GM18502 (cell line): ENCODE measurements at regions not wholly inside any gene's neighbourhood (a gene's known extent, or its start where the extent isn't known, plus 50 kb on each side); places are given as distances from the start of the nearest gene placed in this dataset.

Source experiments
- ATAC-seq: cut with Tn5 transposase; IDR thresholded peaks from one replicate; pipeline ENCODE4 v1.9.1; 2021; ENCODE audit warnings: mild to moderate bottlenecking; ENCODE audit not compliant: unreplicated experiment, poor library complexity

DNA sequence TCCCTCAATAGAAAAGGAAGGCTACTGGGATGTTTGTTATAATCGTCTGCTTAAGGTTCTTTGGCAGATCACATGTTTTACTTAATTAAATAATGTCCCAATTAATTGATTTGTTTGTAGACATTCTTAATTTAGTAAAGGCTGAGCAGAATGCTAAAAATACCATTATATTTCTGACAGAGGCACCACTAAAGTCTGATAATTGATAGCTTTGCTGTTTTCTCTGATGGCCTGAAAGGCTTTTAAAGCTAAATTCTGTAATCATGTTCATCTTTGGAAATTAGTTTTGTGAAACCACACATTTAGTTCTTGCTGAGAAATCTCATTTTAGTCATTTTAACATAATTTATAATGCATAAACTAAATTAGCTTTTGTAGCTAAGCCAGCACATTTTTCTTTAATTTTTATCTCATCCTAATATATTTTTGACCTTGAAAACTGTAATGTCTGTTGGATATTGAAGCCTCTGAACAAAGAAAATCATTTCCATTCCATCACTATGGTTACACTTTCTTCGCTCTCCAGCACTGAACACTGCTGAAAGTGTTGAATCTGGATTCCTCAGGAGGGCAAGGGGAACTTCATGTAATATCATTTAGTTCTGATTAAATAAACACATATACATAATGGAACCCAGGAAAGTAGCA lies 329.4 kb downstream of the ELAVL2 start:
- no peak for ATAC-seq

DNA sequence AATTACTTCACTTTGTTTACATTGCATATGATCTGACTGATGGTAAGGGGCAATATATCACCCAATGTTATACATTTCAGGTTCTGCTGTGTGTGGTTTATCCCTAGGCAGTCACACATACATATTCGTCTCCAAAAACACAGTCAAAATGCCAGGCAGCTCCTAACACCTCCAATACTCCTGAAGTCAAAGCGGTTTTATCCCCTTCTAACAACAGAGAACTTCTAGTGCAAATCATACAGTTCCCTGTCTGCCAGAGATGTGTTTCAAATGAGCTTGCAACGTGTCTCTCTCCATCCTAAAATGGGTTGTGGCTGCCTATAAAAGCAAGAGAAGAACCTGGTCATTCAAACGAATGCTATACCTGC lies 328.9 kb downstream of the ELAVL2 start:
- ATAC-seq = no peak

DNA sequence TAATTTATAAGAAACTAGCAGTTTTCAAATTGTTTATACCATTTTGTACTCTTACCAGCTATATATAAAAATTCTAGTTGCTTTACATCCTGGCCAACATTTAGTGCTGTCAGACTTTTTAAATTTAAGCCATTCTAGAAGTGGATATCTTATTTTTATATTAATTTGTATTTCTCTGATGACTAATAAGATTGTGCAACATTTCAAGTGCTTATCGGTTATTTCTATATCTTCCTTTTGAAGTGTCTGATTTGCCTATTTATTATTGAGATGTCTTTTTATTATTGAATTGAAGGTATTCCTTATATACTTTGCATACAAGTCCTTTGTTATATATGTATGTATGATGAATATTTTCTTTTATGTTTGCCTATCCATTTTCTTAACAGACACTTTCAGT lies 324.0 kb downstream of the ELAVL2 start:
- no peak for ATAC-seq

DNA sequence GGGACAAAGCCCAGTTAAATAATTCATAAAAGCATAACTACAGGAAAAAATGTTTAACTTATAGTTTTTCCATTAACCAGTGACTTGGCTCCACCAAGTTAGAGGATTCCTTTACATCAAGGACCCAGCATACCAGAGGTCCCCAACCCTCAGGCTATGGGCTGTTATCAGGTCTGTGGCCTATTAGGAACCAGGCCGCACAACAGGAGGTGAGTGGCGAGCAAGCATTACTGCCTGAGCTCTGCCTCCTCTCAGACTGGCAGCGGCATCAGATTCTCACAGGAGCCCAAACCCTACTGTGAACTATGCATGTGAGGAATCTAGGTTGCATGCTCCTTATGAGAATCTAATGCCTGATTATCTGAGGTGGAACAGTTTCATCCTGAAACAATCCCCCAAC lies 303.1 kb downstream of the ELAVL2 start:
- no peak for ATAC-seq

DNA sequence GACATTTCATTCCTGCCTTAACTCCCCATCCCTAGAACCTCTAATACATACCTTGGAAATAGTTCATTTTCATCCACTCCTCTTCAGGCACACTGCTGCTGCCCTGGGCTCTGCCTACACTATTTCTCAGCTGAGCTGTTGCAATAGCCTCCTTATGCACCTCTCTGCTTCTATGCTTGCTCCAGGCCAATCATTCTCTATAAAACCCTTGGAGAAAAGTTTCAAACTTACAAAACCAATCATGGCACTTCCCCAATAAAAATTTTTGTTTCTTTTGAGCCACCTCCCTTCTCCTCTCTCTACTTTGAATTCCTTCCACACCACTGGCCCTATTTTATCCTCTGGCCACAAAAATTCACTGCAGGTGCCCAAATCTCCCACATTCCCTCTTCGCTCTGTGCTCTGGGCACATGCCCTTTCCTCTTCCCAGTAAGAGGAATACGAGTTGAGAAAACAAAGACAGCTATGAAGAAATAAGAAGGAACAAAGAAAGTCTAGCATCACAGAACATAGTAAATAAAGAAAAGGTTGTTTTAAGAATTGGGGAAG lies 301.4 kb downstream of the ELAVL2 start:
- no peak for ATAC-seq

DNA sequence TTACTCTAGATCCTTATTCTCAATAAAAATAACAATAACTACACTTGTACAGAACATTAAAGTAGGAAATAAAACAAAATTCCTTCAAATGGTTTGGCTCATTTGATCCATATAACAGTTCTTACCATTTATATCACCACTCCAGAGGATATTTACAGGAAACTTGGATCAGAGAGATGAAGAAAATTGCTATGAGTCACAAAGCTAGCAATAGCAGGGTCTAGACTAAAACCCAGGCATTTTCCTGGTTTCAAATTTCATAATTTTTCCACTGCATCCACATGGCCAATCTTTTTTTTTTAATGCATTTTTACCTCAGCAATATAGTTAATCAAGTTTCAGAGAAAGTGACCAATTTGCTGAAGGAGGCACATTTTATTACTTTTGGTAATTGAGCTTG lies 299.2 kb downstream of the ELAVL2 start:
- ATAC-seq = no peak

DNA sequence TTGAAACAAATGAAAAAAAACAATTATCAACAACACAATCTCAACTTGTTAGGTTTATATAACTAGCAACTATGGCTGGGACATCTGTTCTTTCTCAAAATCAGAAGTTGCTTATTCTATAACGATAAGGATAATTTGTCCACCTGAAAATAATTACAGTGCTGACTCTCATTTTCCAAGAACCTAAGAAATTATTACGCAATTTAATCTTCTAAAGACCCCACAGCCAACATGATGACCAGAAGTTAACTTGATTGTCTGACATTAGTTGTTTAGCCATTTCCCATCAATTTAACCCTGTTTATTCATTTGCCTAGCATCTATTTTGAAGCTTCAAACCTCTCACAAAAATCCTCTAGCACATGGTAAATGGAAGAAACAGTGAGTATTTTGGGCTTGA lies 293.8 kb downstream of the ELAVL2 start:
- no peak for ATAC-seq

DNA sequence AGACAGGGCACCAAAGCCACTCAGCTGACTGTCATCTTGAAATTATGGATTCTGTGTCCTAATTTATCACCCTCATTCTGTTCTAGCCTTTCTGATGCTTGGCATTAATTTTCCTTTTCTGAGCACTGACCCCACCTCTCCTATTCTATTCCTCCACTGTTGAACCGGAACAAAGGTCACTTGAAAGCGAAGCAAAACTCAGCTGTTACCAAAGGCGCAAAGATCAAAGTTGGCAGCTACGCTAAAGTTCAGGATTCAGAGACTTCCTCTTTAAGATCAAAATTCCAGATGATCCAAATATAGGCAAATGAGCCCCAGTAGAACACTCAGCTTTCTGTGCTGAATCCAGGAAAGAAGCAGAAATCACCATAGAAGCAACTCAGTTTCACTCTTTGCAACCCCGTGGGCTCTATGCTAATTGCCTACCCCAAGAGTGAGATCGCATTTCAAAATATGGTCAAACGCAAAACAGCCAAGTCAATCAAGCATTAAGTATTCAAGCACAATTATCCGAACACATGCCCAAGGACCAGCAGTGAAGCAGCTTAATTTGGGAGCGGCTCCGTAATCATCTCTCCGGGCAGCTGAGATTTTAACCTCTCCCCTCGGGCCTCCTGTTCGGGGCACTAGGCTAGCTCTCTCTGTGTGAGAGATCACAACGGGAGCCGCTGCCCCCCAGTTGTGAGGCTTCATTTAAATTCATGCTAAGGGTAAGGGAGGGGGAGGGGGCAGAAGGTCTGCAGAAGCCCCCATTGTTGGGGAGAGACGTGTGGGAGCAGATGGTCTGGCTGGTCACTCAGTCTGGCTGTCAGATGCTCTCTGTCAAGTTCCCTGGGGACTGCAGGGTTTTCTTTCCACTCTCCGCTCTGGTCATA lies 288.6 kb downstream of the ELAVL2 start:
- ATAC-seq = no peak

DNA sequence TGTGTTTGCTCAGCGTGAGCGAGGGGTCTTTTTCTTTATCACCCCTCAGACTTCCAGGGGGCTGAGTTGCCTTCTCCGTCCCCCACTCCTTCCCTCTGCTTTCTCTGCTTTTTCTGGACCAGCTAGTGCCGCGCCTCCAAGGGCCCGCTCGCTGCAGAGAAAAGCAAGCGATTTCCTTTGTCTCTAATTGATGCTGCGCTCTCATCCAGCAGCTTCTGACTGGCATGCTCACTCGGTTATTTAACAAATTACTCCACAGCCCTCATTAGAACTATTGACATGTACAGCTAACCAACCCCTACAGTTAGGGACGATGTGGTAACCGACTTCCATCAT lies 288.0 kb downstream of the ELAVL2 start:
- no peak for ATAC-seq

DNA sequence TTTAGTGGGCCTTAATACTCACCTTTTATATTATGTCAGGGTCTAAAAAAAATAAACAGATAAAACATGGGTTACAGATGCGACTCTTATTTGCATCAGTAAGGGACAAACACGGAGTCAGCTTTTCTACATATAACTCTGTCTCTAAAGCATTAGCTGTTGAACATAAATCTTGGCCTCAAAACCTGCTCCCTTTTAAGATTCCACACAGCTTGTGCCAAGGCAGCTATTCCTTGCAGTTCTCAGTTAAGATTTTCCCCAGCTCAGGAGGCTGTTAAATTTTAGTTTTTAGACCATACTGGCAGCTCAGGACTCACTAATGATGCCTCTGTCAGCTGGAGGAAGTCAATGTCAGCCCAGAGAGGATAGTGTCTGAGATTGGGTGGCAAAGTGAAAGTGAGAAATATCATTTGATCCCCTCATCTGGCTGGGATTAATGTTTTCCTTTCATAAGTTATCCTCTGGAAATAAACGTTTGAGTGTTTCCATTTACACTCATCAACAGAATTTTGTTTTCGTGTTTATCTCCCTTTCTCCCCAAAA lies 287.5 kb downstream of the ELAVL2 start:
- no peak for ATAC-seq

DNA sequence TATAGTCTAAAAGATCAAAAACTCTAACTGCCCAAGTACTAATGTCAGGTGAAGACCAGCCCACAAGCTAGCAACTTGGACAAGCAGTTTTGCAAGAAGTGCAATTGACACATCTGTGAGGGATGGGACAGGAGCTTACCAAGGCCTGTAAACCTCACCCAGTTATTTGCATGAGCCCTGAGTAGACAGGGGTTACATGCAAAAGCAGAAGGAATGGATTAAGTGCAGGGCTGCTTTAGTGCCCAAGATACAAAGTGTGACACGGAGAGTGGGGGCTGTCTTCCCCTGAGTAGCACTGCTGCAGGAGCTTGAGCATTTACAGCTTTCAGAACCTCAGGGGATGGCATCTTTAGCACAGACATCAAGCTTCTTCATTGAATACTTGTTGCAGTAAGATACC lies 286.7 kb downstream of the ELAVL2 start:
- no peak for ATAC-seq

DNA sequence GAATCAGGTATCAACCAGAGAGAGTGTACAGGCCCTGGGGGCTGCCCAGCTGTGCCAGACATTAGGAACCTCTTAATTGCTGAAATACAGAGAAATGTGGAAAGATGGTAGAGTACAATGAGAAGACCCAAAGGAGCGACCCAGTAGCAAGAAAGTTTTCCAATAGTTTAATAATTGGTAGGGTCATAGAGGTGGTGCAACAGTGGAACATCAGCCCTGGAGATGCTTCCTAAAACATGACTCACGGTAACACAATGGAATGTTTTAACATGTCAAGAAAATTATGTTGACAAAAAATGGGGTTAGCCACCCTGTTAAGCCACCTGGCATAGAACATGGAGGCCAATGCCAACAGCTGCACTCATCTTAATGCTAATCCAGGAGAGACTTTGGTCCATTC lies 284.1 kb downstream of the ELAVL2 start:
- no peak for ATAC-seq

DNA sequence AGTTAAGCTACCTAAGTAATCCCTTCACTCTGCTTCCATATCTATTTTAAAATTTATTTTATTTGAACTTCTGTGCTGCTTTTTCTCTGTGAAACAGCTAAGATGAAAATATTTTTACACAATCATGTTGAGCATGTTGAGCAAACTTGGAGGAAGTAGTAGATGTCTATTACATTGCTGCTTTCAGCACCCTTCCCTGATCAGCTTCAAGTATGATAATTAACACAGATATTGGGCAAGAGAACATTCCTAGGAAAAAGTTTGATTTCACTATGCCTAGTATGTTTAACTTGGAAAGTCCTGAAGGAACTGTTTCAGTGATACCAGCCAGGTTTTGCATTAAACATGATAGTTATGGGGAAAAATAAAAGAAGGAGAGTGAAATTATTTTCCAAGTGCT lies 283.6 kb downstream of the ELAVL2 start:
- no peak for ATAC-seq

DNA sequence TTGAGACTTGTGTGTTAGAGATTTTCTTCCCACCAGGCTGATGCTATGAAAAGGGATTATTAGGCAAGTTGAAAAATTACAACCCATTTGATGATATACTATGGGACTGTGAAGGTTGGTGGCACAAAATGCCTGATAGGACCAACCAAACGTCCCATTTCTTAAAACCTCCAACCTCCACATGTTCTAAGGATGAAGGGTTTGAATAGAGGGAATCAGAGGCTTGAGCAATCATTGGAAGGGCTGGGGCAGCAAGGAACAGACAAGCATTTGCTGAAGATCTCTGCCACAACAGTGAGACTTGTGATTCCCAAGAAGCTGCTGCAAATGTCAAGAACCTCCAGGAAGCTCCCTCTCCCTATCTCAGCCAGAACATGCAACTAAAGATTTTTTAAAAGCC lies 283.1 kb downstream of the ELAVL2 start:
- no peak for ATAC-seq

DNA sequence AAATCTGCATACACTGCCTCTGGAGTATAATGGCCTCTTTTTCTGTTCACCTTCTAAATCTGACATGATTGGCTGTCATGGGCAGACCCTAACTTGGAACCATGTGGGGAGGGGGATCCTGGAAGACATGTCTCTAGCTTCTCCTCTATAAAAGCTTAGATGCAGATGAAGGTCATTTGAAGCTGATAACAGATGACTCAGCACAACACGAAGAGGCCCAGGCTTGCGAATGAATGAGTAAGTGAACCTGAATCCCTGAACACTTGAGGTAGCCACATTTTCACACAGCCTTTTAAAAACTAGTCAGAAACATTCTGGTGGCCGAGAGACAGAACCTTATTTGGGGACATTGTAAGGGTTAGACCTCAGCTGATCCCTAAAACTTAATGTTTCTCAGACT lies 282.6 kb downstream of the ELAVL2 start:
- no peak for ATAC-seq

DNA sequence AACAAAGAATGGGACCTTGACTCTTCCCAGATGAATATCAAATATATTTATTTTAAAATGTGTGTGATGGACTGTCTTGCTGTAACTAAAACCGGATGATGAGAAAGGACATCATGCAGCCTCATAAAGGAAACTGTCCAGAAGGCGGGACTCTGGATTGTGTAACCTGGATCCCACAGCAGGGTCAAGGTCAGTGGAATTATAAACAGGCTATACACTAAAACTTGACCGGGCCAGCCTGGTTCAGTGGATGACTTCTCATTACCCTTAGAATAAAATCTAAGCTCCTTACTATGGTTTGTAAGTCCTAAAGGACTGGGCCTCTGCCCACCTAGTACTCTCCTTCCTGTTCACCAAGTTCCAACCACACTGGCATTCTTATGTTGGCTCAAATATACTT lies 280.3 kb downstream of the ELAVL2 start:
- ATAC-seq = no peak

DNA sequence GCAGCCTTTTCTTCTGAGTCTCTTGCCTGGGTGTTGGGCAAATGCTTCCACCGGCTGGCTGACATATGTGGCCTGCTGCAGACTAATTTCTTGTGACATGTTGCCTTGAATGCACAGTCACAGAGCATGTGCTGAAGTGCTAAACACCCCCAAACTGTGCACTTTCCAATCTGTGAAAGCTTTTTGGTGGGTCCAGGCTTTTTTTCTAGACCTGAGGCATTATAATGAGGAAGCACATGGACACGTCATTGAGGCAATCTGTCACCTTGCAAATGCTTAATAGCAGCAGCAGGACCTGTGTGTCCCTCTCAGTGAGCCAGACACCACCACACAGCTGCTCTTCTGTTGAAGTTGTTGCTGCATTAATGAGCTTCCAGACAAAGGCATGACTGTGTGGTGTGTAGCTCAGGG lies 274.7 kb downstream of the ELAVL2 start:
- no peak for ATAC-seq

DNA sequence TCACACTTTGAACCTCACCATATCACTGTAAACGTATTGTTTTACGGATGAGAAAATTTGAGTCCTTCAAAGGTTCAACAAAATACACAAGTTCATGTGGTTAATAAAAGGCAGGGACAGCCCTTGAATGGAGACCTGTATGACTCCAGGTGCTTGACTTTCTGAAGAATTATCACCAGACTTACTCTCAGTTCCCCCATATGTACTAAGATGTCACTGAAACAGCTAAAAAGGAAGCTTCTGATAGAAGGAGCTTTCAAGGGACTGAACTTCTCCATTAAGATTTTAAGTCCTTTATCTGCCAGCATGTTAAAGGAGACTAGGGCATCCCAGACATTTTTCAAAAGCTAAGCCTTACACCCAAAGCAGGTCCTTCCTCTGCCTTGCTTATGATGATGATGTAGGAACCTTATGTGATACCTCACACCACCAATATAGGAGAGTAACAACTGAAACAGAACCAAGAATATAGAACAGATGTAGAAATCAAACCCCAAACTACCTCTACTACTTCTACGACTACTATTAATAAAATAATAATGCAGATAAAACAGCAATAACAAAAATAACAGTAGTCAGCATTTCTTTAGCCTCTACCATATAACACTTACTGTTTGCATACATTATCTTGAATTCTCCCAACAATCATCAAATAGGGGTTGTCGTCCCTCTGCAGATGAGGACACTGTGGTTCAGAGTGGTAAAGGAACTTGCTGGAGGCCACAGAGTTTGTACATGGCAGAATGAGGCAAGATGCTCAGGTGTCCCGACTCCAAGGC lies 273.9 kb downstream of the ELAVL2 start:
- no peak for ATAC-seq

DNA sequence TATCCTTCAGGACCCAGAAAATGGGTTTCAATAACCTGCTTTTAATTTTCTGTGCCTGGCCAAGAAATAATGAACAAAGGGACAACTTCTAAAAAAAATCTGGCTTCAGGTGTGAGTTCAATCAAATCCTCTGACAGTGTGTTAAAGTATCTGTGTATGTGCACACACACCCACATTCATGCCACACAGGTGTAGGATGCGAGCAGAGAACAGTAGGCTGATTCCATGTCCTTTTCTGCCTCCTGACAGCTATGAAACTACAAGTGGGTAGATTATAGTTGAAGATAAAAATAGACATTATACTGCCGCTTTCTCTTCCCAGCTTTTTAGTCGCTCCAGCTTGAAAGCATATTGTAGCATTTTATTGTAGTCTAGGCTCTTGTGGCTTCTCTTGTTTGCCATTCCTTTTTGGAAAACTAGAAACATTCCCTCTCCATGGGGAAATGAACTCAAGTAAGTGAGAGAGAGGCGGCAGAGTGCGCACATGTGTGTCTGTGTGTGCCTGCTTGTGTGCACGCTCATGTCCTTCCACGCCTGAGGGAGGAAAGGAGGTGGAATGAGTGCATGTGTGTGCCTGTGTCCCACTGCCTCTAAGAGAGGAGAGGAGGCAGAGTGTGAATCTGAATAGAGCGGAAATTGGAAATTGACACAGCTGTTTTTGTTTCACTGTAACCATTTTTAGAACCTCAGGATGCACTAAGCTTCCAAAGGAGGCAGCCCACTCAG lies 273.0 kb downstream of the ELAVL2 start:
- ATAC-seq = no peak

DNA sequence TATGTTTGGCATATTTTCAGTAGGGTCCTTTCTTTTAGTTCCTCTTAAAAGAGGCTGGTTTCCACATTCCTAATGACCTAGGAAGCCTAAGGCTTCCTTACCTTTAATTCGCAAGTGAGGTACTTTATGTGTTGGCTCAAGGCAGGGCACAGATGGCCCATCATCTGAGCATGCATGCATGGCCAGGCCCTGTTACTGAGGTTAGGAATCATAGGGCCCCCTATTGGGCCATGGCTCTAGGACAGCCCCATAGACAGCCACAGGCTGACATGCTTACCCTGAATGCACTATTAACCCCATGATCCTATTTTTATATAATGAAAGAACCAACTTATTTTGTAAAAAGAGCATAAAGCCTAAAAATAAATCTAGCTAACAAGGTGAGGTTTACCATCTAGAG lies 271.4 kb downstream of the ELAVL2 start:
- no peak for ATAC-seq
